Liver (tissue), 8 donors: ENCODE measurements at regions not wholly inside any gene's neighbourhood (a gene's known extent, or its start where the extent isn't known, plus 50 kb on each side); places are given as distances from the start of the nearest gene placed in this dataset.

ENCODE experiments used
- DNase-seq: peaks from one replicate; pipeline ENCODE4 v3.0.0-alpha.2; 2017; ENCODE audit warnings: low spot score
- H3K27ac ChIP-seq, 2 donors: one replicate each; pipeline ENCODE4 v1.7.0; 2013; ENCODE audit warnings: inconsistent platforms in 2 of 2, low read length in 2 of 2, control low read depth in 1 of 2, low read depth in 1 of 2, mild to moderate bottlenecking in 1 of 2
- H3K27me3 ChIP-seq, 4 donors: one replicate each; pipeline versions ENCODE4 v1.6.1 to v1.7.0; 2013; ENCODE audit warnings: low read length in 3 of 4, inconsistent platforms in 1 of 4, mild to moderate bottlenecking in 1 of 4, moderate library complexity in 1 of 4; ENCODE audit not compliant: control insufficient read depth in 4 of 4, insufficient read depth in 4 of 4
- H3K36me3 ChIP-seq, 4 donors: one replicate each; pipeline versions ENCODE4 v1.6.1 to v1.7.0; 2013; ENCODE audit warnings: low read length in 3 of 4, mild to moderate bottlenecking in 3 of 4, low read depth in 1 of 4, moderate library complexity in 1 of 4; ENCODE audit not compliant: control insufficient read depth in 4 of 4, insufficient read depth in 3 of 4
- H3K4me1 ChIP-seq, 4 donors: one replicate each; pipeline versions ENCODE4 v1.6.1 to v1.7.0; 2013; ENCODE audit warnings: low read length in 3 of 4, mild to moderate bottlenecking in 3 of 4, moderate library complexity in 1 of 4; ENCODE audit not compliant: control insufficient read depth in 4 of 4, insufficient read depth in 4 of 4
- H3K4me3 ChIP-seq, 3 donors: one replicate each; pipeline versions ENCODE4 v1.6.1 to v1.7.0; 2013; ENCODE audit warnings: low read length in 3 of 3, control low read depth in 1 of 3, low read depth in 1 of 3, mild to moderate bottlenecking in 1 of 3
- H3K9ac ChIP-seq, 2 donors: one replicate each; pipeline ENCODE4 v1.7.0; 2013; ENCODE audit warnings: low read length in 2 of 2, mild to moderate bottlenecking in 2 of 2, moderate library complexity in 2 of 2, control low read depth in 1 of 2, low read depth in 1 of 2
- H3K9me3 ChIP-seq, 4 donors: one replicate each; pipeline versions ENCODE4 v1.6.1 to v1.7.0; 2013; ENCODE audit warnings: low read length in 3 of 4; ENCODE audit not compliant: control insufficient read depth in 4 of 4
- EGR1 ChIP-seq, 2 donors: IDR thresholded peaks; 2 replicates each; pipeline ENCODE4 v1.6.1; 2016 to 2018; ENCODE audit warnings: antibody characterized with exemption in 2 of 2, low read depth in 2 of 2
- FOXA1 ChIP-seq: IDR thresholded peaks from 2 replicates; pipeline ENCODE4 v1.6.1; 2016; ENCODE audit warnings: antibody characterized with exemption
- FOXA2 ChIP-seq: IDR thresholded peaks from 2 replicates; pipeline ENCODE4 v1.6.1; 2016; ENCODE audit warnings: antibody characterized with exemption
- GABPA ChIP-seq, 2 donors: IDR thresholded peaks in 1 of 2; conservative IDR thresholded peaks in 1 of 2; 2 replicates each; pipeline ENCODE4 v1.6.1; 2016; ENCODE audit warnings: antibody characterized with exemption in 2 of 2, mild to moderate bottlenecking in 1 of 2, moderate library complexity in 1 of 2
- HNF4A ChIP-seq, 2 donors: conservative IDR thresholded peaks; 2 replicates each; pipeline ENCODE4 v1.6.1; 2016; ENCODE audit warnings: antibody characterized with exemption in 2 of 2, mild to moderate bottlenecking in 2 of 2
- HNF4G ChIP-seq: IDR thresholded peaks from 2 replicates; pipeline ENCODE4 v1.6.1; 2016; ENCODE audit warnings: antibody characterized with exemption
- JUND ChIP-seq, 2 donors: IDR thresholded peaks; 2 replicates each; pipeline ENCODE4 v1.6.1; 2016; ENCODE audit warnings: antibody characterized with exemption in 2 of 2
- NR2F2 ChIP-seq: IDR thresholded peaks from 2 replicates; pipeline ENCODE4 v1.6.1; 2016; ENCODE audit warnings: antibody characterized with exemption
- RAD21 ChIP-seq, 2 donors: IDR thresholded peaks; 2 replicates each; pipeline ENCODE4 v1.6.1; 2016; ENCODE audit warnings: antibody characterized with exemption in 2 of 2, mild to moderate bottlenecking in 2 of 2
- RXRA ChIP-seq, 2 donors: IDR thresholded peaks; 2 replicates each; pipeline ENCODE4 v1.6.1; 2017 to 2018; ENCODE audit warnings: antibody characterized with exemption in 2 of 2, mild to moderate bottlenecking in 1 of 2
- SP1 ChIP-seq: IDR thresholded peaks from 2 replicates; pipeline ENCODE4 v1.6.1; 2018; ENCODE audit warnings: antibody characterized with exemption, mild to moderate bottlenecking
- TAF1 ChIP-seq: conservative IDR thresholded peaks from 2 replicates; pipeline ENCODE4 v1.6.1; 2016; ENCODE audit warnings: antibody characterized with exemption, mild to moderate bottlenecking
- YY1 ChIP-seq: IDR thresholded peaks from 2 replicates; pipeline ENCODE4 v1.6.1; 2016; ENCODE audit warnings: antibody characterized with exemption, mild to moderate bottlenecking
- WGBS: extraction: QIAGEN DNeasy Blood & Tissue Kit; methylation state at CpG from one replicate; pipeline ENCODE4 v1.1.7; 2013; 5-methylcytosine and 5-hydroxymethylcytosine counted together
- TF ChIP-seq, protein P1 (sequence below): IDR thresholded peaks from 2 replicates; pipeline ENCODE4 v1.6.1; 2016; ENCODE audit warnings: antibody characterized with exemption
- TF ChIP-seq, protein P2 (sequence below): IDR thresholded peaks from 2 replicates; pipeline ENCODE4 v1.6.1; 2016; ENCODE audit warnings: antibody characterized with exemption
- TF ChIP-seq, protein P3 (sequence below): fragments of 150-350 bp; IDR thresholded peaks from 2 replicates; pipeline ENCODE4 v1.5.1; 2017; ENCODE audit warnings: improper control_type of control experiment, low read depth, low read length; ENCODE audit not compliant: missing input control
- TF ChIP-seq, protein P4 (sequence below): IDR thresholded peaks from 2 replicates; pipeline ENCODE4 v1.6.1; 2016; ENCODE audit warnings: antibody characterized with exemption, mild to moderate bottlenecking
- TF ChIP-seq, protein P5 (sequence below): IDR thresholded peaks from 2 replicates; pipeline ENCODE4 v1.6.1; 2016; ENCODE audit warnings: antibody characterized with exemption
- donor health status: healthy.
- donor health status: healthy.
- donor health status: healthy.
- donor health status: healthy.
- donor health status: healthy.

DNA sequence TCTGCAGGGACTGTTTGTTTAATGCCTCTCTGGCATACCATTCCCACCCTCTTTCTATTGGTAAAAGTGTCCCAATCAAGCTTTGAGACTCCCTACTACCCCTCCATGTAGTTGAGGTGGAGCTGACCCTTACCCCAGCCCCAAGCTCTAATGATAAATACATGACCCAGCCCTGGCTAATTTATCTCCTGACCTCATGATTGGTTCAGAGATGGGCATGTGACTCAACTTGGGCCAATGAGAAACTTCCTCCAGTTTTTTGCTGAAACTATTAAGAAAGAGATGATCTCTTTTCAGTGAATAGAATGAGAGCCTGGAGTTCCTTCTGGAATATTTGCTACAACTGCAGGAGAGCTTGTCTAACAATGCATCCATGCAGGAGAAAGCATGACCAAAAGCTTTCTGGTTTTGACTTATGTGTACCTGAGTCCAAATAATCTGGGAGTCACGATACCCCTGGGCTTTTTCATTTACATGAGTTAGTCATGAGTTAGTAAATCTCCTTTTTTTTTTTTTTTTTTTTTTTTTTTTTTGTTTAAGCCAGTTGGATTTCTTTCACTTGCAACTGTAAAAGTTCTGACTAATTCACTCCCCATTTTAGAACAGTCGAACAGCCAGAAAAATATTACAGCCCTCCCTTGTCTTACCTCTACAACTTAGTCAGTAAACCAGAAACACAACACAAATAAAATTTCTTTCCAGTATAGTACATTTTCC, 66.5 kb upstream of the TLK1 start:
- 94% methylated on average over 2 of the region's 2 CpGs for WGBS
- H3K27ac ChIP-seq, result no peak overlapping the region
- TF ChIP-seq TAF1, result no peak
- TF ChIP-seq, protein P1, sequence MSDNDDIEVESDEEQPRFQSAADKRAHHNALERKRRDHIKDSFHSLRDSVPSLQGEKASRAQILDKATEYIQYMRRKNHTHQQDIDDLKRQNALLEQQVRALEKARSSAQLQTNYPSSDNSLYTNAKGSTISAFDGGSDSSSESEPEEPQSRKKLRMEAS, result no peak
- TF ChIP-seq HNF4A (conservative IDR thresholded peaks at IDR 0.05), result no peak
- TF ChIP-seq FOXA2, result no peak
- no peak for TF ChIP-seq NR2F2
- TF ChIP-seq, protein P2, sequence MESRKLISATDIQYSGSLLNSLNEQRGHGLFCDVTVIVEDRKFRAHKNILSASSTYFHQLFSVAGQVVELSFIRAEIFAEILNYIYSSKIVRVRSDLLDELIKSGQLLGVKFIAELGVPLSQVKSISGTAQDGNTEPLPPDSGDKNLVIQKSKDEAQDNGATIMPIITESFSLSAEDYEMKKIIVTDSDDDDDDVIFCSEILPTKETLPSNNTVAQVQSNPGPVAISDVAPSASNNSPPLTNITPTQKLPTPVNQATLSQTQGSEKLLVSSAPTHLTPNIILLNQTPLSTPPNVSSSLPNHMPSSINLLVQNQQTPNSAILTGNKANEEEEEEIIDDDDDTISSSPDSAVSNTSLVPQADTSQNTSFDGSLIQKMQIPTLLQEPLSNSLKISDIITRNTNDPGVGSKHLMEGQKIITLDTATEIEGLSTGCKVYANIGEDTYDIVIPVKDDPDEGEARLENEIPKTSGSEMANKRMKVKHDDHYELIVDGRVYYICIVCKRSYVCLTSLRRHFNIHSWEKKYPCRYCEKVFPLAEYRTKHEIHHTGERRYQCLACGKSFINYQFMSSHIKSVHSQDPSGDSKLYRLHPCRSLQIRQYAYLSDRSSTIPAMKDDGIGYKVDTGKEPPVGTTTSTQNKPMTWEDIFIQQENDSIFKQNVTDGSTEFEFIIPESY, result no peak
- no peak for TF ChIP-seq GABPA (IDR thresholded peaks at IDR 0.05 in 1 of 2, conservative IDR thresholded peaks at IDR 0.05 in 1 of 2)
- no peak for TF ChIP-seq HNF4G
- TF ChIP-seq SP1, result no peak
- TF ChIP-seq, protein P3, sequence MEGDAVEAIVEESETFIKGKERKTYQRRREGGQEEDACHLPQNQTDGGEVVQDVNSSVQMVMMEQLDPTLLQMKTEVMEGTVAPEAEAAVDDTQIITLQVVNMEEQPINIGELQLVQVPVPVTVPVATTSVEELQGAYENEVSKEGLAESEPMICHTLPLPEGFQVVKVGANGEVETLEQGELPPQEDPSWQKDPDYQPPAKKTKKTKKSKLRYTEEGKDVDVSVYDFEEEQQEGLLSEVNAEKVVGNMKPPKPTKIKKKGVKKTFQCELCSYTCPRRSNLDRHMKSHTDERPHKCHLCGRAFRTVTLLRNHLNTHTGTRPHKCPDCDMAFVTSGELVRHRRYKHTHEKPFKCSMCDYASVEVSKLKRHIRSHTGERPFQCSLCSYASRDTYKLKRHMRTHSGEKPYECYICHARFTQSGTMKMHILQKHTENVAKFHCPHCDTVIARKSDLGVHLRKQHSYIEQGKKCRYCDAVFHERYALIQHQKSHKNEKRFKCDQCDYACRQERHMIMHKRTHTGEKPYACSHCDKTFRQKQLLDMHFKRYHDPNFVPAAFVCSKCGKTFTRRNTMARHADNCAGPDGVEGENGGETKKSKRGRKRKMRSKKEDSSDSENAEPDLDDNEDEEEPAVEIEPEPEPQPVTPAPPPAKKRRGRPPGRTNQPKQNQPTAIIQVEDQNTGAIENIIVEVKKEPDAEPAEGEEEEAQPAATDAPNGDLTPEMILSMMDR, result no peak

DNA sequence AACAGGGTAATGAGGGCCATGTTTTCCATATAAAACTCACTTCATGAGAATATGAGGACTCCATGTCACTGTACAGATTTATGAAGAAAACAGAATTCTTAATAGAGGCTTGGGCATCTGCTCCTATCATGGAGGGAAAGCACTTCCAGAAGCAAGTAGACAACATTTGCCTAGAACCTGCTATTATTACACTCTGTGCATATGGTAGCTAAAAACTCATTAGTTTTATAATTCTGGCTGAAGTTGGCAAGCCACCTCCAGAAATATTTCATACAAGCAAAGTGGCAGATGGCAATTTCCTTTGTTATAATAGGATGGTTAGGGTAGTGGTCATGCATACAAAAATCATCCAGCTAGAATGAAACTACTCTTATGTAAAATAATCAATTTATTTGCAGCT, 65.8 kb upstream of the TLK1 start:
- TF ChIP-seq FOXA1, result no peak
- TF ChIP-seq HNF4G, result no peak
- TF ChIP-seq HNF4A (conservative IDR thresholded peaks at IDR 0.05), result no peak
- TF ChIP-seq, protein P1, result no peak
- no peak for TF ChIP-seq SP1
- TF ChIP-seq, protein P3, result no peak
- no peak for TF ChIP-seq RXRA (IDR thresholded peaks at IDR 0.05)
- TF ChIP-seq, protein P4, sequence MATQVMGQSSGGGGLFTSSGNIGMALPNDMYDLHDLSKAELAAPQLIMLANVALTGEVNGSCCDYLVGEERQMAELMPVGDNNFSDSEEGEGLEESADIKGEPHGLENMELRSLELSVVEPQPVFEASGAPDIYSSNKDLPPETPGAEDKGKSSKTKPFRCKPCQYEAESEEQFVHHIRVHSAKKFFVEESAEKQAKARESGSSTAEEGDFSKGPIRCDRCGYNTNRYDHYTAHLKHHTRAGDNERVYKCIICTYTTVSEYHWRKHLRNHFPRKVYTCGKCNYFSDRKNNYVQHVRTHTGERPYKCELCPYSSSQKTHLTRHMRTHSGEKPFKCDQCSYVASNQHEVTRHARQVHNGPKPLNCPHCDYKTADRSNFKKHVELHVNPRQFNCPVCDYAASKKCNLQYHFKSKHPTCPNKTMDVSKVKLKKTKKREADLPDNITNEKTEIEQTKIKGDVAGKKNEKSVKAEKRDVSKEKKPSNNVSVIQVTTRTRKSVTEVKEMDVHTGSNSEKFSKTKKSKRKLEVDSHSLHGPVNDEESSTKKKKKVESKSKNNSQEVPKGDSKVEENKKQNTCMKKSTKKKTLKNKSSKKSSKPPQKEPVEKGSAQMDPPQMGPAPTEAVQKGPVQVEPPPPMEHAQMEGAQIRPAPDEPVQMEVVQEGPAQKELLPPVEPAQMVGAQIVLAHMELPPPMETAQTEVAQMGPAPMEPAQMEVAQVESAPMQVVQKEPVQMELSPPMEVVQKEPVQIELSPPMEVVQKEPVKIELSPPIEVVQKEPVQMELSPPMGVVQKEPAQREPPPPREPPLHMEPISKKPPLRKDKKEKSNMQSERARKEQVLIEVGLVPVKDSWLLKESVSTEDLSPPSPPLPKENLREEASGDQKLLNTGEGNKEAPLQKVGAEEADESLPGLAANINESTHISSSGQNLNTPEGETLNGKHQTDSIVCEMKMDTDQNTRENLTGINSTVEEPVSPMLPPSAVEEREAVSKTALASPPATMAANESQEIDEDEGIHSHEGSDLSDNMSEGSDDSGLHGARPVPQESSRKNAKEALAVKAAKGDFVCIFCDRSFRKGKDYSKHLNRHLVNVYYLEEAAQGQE, result no peak
- no peak for TF ChIP-seq TAF1
- TF ChIP-seq, protein P5, sequence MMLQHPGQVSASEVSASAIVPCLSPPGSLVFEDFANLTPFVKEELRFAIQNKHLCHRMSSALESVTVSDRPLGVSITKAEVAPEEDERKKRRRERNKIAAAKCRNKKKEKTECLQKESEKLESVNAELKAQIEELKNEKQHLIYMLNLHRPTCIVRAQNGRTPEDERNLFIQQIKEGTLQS, result no peak
- TF ChIP-seq RAD21 (IDR thresholded peaks at IDR 0.05), result no peak
- no peak for TF ChIP-seq FOXA2
- no peak for TF ChIP-seq EGR1 (IDR thresholded peaks at IDR 0.05; ENCODE audit: low read depth in 2 of 2)
- no peak for TF ChIP-seq NR2F2
- TF ChIP-seq, protein P2, result no peak
- TF ChIP-seq YY1, result no peak
- no peak for TF ChIP-seq JUND (IDR thresholded peaks at IDR 0.05)
- DNase-seq, result no peak
- no peaks in the 10 kb centered on the region for H3K27me3 ChIP-seq
- H3K9ac ChIP-seq, result no peak overlapping the region
- no peak overlapping the region for H3K4me3 ChIP-seq
- H3K9me3 ChIP-seq, result no peaks in the 10 kb centered on the region
- H3K36me3 ChIP-seq, result no peaks in the 10 kb centered on the region
- no peak overlapping the region for H3K27ac ChIP-seq
- H3K4me1 ChIP-seq, result no peaks in the 10 kb centered on the region

More for the DNA sequence above, 66.5 kb upstream of the TLK1 start:
- Histone ChIP-seq H3K4me1 (no peaks in the 10 kb centered on the region), H3K4me3 (no peak overlapping the region), H3K9me3 (no peaks in the 10 kb centered on the region), H3K9ac (no peak overlapping the region), H3K27me3 (no peaks in the 10 kb centered on the region), H3K36me3 (no peaks in the 10 kb centered on the region)
- no peak for DNase-seq
